GM23338 (cell line): ENCODE measurements at regions not wholly inside any gene's neighbourhood (a gene's known extent, or its start where the extent isn't known, plus 50 kb on each side); places are given as distances from the start of the nearest gene placed in this dataset.
"Not testable (repeated sequence)": the region's sequence is repeated elsewhere in the genome, so short reads cannot be mapped to it uniquely, and the experiment has no call there.

Experiments used
- ATAC-seq: fragments of 200-7000 bp; cut with Tn5 transposase; 3 replicates; pipeline ENCODE4 v1.9.1; 2020
- DNase-seq: peaks from one replicate; pipeline ENCODE4 v3.0.0-alpha.2; 2015; ENCODE audit warnings: low spot score
- H2AFZ ChIP-seq: fragments of 200-600 bp; sonication (generic); 2 replicates; pipeline ENCODE4 v1.8.0; 2016; ENCODE audit warnings: antibody characterized with exemption, mild to moderate bottlenecking, moderate library complexity
- H3F3A ChIP-seq: fragments of 200-600 bp; sonication (generic); replicated peaks from 2 replicates; pipeline ENCODE4 v1.8.0; 2017; ENCODE audit warnings: antibody characterized with exemption, mixed run types, low read depth
- H3K27ac ChIP-seq: fragments of 200-600 bp; sonication (generic); 2 replicates; pipeline ENCODE4 v1.6.1; 2016; ENCODE audit warnings: low read depth
- H3K27me3 ChIP-seq: fragments of 200-600 bp; sonication (generic); 2 replicates; pipeline ENCODE4 v1.8.0; 2016; ENCODE audit warnings: mild to moderate bottlenecking, mixed run types, moderate library complexity; ENCODE audit not compliant: insufficient read depth
- H3K36me3 ChIP-seq: fragments of 200-600 bp; sonication (generic); 2 replicates; pipeline ENCODE4 v1.8.0; 2016; ENCODE audit warnings: mild to moderate bottlenecking; ENCODE audit not compliant: insufficient read depth
- H3K4me1 ChIP-seq: fragments of 200-600 bp; sonication (generic); 2 replicates; pipeline ENCODE4 v1.8.0; 2016; ENCODE audit warnings: mild to moderate bottlenecking, moderate library complexity; ENCODE audit not compliant: insufficient read depth
- H3K4me2 ChIP-seq: fragments of 200-600 bp; sonication (generic); 2 replicates; pipeline ENCODE4 v1.7.1; 2017; ENCODE audit warnings: mixed run types
- H3K4me3 ChIP-seq: fragments of 200-600 bp; sonication (generic); 2 replicates; pipeline ENCODE4 v1.6.1; 2016; ENCODE audit warnings: mixed run types
- H3K79me2 ChIP-seq: fragments of 200-600 bp; sonication (generic); replicated peaks from 2 replicates; pipeline ENCODE4 v1.8.0; 2017; ENCODE audit warnings: mild to moderate bottlenecking; ENCODE audit not compliant: insufficient read depth
- H3K9me2 ChIP-seq: fragments of 200-600 bp; sonication (generic); 2 replicates; pipeline ENCODE4 v1.8.0; 2017; ENCODE audit not compliant: insufficient read depth
- H4K20me1 ChIP-seq: fragments of 200-600 bp; sonication (generic); replicated peaks from 2 replicates; pipeline ENCODE4 v1.8.0; 2017; ENCODE audit warnings: mild to moderate bottlenecking; ENCODE audit not compliant: insufficient read depth
- H3K27ac Mint-ChIP-seq: 2 replicates; pipeline ENCODE4 v1.8.0; 2020; ENCODE audit warnings: inconsistent platforms, mild to moderate bottlenecking, moderate library complexity, mixed read lengths
- H3K27me3 Mint-ChIP-seq: 3 replicates; pipeline ENCODE4 v1.8.0; 2022; ENCODE audit warnings: low read depth, mild to moderate bottlenecking, moderate library complexity, mixed read lengths, inconsistent platforms; ENCODE audit not compliant: insufficient read depth, poor library complexity
- H3K36me3 Mint-ChIP-seq: 3 replicates; pipeline ENCODE4 v1.8.0; 2021; ENCODE audit warnings: low read depth, mild to moderate bottlenecking, inconsistent platforms, moderate library complexity, mixed read lengths
- H3K4me1 Mint-ChIP-seq: 3 replicates; pipeline ENCODE4 v1.8.0; 2020; ENCODE audit warnings: mild to moderate bottlenecking, inconsistent platforms, mixed read lengths
- H3K4me3 Mint-ChIP-seq: 3 replicates; pipeline ENCODE4 v1.8.0; 2021; ENCODE audit warnings: moderate library complexity, mild to moderate bottlenecking, inconsistent platforms, mixed read lengths
- H3K9me3 Mint-ChIP-seq: 3 replicates; pipeline ENCODE4 v1.8.0; 2020; ENCODE audit warnings: moderate library complexity, mild to moderate bottlenecking, inconsistent platforms, mixed read lengths
- CREB1 ChIP-seq: fragments of 250-450 bp; sonication (Bioruptor Pico); IDR thresholded peaks from 2 replicates; pipeline ENCODE4 v1.5.0; 2020; ENCODE audit warnings: low read depth, mild to moderate bottlenecking, moderate library complexity
- CTCF ChIP-seq, 2 experiments: fragments of 200-600 bp in 1 of 2; sonication (generic) in 1 of 2; conservative IDR thresholded peaks; 2 replicates each; pipeline versions ENCODE4 v1.5.1 to v1.6.1; 2016 to 2017; ENCODE audit warnings: antibody characterized with exemption in 2 of 2, low read depth in 2 of 2, mild to moderate bottlenecking in 2 of 2, moderate library complexity in 1 of 2
- ETS1 ChIP-seq: IDR thresholded peaks from 2 replicates; pipeline ENCODE4 v1.6.1; 2016; ENCODE audit warnings: antibody characterized with exemption
- EZH2 ChIP-seq: fragments of 200-600 bp; sonication (generic); IDR thresholded peaks from one replicate; pipeline ENCODE4 v1.8.0; 2017; ENCODE audit warnings: antibody characterized with exemption, mild to moderate bottlenecking, low read depth; ENCODE audit not compliant: unreplicated experiment
- EZH2phosphoT487 ChIP-seq: fragments of 200-600 bp; sonication (generic); IDR thresholded peaks from one replicate; pipeline ENCODE4 v1.8.1; 2018; ENCODE audit warnings: antibody characterized with exemption; ENCODE audit not compliant: unreplicated experiment
- JUNB ChIP-seq: IDR thresholded peaks from one replicate; pipeline ENCODE4 v1.6.1; 2016; ENCODE audit warnings: antibody characterized with exemption; ENCODE audit not compliant: unreplicated experiment
- NANOG ChIP-seq: IDR thresholded peaks from 2 replicates; pipeline ENCODE4 v1.6.1; 2016; ENCODE audit warnings: antibody characterized with exemption, borderline replicate concordance
- REST ChIP-seq: IDR thresholded peaks from one replicate; pipeline ENCODE4 v1.6.1; 2018; ENCODE audit warnings: antibody characterized with exemption; ENCODE audit not compliant: unreplicated experiment
- STAT1 ChIP-seq: IDR thresholded peaks from one replicate; pipeline ENCODE4 v1.6.1; 2016; ENCODE audit warnings: antibody characterized with exemption; ENCODE audit not compliant: unreplicated experiment
- ZNF114 ChIP-seq: fragments of 250-450 bp; sonication (Bioruptor Pico); IDR thresholded peaks from 2 replicates; pipeline ENCODE4 v1.5.0; 2020; ENCODE audit warnings: mild to moderate bottlenecking, moderate library complexity
- ZNF331 ChIP-seq: fragments of 250-450 bp; sonication (Bioruptor Pico); IDR thresholded peaks from 2 replicates; pipeline ENCODE4 v1.5.0; 2020; ENCODE audit warnings: low read depth, mild to moderate bottlenecking, moderate library complexity

DNA sequence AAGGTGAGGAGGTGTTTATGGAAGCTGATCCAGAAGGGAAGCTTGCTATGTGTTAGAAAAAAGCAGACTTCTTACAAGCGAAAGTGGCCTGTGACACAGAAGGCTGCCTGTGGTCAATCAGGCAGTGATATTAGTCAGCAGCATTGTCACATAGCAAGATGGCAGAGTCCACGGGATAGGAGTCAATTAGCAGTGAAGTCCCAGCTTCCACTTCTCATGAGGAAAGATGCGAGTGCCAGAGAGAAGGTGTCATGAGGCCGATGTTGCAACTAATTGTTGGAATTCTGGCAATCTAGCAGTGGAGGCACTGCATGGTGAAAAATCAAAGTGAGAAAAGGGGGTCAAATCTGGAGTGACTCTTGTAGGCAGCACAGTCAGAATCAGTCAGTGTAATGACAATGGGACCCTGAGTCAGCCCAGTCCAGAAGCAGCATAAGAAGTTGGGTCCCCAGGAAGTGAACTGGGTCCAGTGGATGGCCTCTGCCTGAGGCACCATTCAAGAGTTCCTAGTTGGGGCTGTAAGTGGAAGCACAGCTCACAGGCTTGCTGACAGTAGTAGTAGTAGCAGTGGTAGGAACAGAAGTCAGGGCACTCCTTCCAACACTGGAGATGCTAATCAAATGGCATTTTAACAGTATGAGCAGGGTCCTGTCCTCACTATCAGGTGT lies 85.1 kb downstream of the TNFRSF13B start (continued):
- no peak for TF ChIP-seq ZNF331 (CRISPR knock-in tag)
- TF ChIP-seq ETS1: no peak
- TF ChIP-seq ZNF114 (CRISPR knock-in tag): no peak
- TF ChIP-seq EZH2: no peak
- no peak for TF ChIP-seq JUNB
- TF ChIP-seq CTCF (conservative IDR thresholded peaks at IDR 0.05; ENCODE audit: low read depth in 2 of 2): no peak
- TF ChIP-seq STAT1: no peak
- no peak for TF ChIP-seq NANOG
- TF ChIP-seq CREB1: no peak
- no peak for TF ChIP-seq REST
- no peak for TF ChIP-seq EZH2phosphoT487

GRCh38 chr17:16885204-16885603 lies 86.7 kb downstream of the TNFRSF13B start:
- not testable (repeated sequence) for H3K27ac Mint-ChIP-seq, H3K27ac ChIP-seq, H3K4me1 Mint-ChIP-seq, DNase-seq, H3K36me3 ChIP-seq, H3K4me3 ChIP-seq, H3K27me3 ChIP-seq, H3K79me2 ChIP-seq, H3K9me3 Mint-ChIP-seq, H3K4me3 Mint-ChIP-seq, H3K27me3 Mint-ChIP-seq, H3K36me3 Mint-ChIP-seq, H2AFZ ChIP-seq, H3F3A ChIP-seq, H4K20me1 ChIP-seq, H3K4me2 ChIP-seq, H3K4me1 ChIP-seq
- peak; percentile 43; the same call in 2 of the 3 replicates for ATAC-seq
- peaks cover 11% of the 10 kb centered on the region; the same call in 1 of the 2 replicates for H3K9me2 ChIP-seq

DNA sequence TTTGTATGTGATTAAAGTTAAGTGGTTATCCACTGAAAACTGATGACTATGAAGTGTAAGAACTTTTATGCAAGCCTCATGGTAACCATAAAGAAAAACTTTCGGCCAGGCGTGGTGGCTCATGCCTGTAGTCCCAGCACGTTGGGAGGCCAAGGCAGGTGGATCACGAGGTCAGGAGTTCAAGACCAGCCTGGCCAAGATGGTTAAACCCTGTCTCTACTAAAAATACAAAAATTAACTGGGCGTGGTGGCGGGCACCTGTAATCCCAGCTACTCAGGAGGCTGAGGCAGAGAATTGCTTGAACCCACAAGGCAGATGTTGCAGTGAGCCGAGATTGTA lies 89.0 kb downstream of the TNFRSF13B start:
- H3K79me2 ChIP-seq, H3K4me1 Mint-ChIP-seq, H3K27ac ChIP-seq, H3K4me2 ChIP-seq, H3K4me1 ChIP-seq, H3K4me3 Mint-ChIP-seq, H3K36me3 ChIP-seq, H3K9me2 ChIP-seq, H3K4me3 ChIP-seq, H3K27ac Mint-ChIP-seq, H3K36me3 Mint-ChIP-seq, H4K20me1 ChIP-seq, H2AFZ ChIP-seq, H3K27me3 ChIP-seq, H3F3A ChIP-seq, DNase-seq, H3K27me3 Mint-ChIP-seq, H3K9me3 Mint-ChIP-seq, ATAC-seq: not testable (repeated sequence)
